ENCODE measurements at regions not wholly inside any gene's neighbourhood (a gene's known extent, or its start where the extent isn't known, plus 50 kb on each side); places are given as distances from the start of the nearest gene placed in this dataset.

DNA sequence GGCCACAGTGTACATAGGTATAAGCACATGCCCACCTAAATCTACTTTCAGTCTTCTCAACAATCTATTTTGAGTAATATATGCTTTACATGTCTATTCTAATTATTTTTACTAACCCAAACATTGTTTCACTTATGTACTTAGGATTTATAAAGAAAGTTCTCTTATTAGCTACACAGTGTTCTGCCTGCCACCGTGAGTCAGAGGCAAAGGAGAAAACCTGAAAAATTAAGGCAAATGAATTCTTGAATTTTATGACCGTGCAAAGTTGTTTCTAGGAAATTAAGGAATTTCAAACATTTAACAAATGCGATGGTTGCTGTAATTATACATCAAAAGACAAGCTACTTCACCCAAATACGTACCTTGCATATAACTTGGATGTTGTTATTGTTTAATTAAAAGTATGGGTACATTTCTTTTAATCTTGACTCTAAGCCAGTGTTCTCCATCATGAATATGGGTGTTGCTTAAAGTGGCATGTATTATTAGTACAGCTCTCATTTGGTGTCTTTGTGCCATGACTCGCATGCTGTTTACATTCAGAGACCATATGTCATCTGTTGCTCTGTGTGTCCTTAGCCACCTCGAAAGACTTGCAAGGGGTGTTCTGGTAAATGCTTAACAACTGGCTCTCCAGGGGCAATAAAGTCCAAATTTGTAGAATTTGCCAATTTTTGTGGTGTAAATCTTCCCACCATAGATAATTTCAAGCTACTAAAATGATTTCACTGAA is 154.3 kb upstream of the FN1 start (continued):
- TF ChIP-seq FOXA3 (CRISPR knock-in tag; IDR thresholded peaks at IDR 0.05), result peak; percentile 80
- no peak for TF ChIP-seq PAX8 (CRISPR knock-in tag; IDR thresholded peaks at IDR 0.05; ENCODE audit: borderline replicate concordance)

DNA sequence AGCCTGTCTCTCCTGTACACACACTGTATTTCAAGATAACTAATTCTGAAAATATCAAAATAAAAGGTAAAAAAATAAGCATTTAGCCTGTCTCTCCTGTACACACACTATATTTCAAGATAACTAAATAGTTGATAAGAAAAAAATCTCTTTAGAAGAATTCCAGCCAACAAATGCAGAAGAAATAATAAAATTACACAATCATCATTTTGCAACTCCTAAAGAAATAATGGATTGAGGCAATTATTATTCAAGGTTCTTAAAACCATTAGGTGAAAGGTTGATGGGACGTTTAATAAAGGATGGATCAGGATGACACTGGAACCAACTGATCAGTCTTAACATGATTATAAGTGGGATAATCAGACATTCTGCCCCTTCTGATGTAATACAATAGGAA is 148.0 kb upstream of the FN1 start:
- Histone ChIP-seq H3K9me3 (ENCODE audit: low read length) (no peaks in the 10 kb centered on the region), H2AFZ (ENCODE audit: low read length) (no peak overlapping the region), H3K79me2 (ENCODE audit: insufficient read depth, low read length) (no peaks in the 10 kb centered on the region), H3K4me2 (ENCODE audit: low read depth, low read length) (no peak overlapping the region), H3K4me3 (replicated peaks in 1 of 3; ENCODE audit: insufficient read depth in 1 of 3, low read depth in 2 of 3, low read length in 3 of 3) (no peak overlapping the region), H3K27ac (ENCODE audit: extremely low read length, insufficient read depth, low read length) (no peak overlapping the region), H3K9ac (ENCODE audit: insufficient read depth, low read depth, low read length) (no peak overlapping the region), H3K4me1 (ENCODE audit: insufficient read depth, low read length) (peaks cover 9% of the 10 kb centered on the region; the same call in 1 of the 2 replicates), H4K20me1 (ENCODE audit: insufficient read depth, low read length) (no peaks in the 10 kb centered on the region), H3K27me3 (ENCODE audit: control insufficient read depth in 1 of 2, insufficient read depth in 2 of 2, low read length in 2 of 2) (no peaks in the 10 kb centered on the region), H3K36me3 (replicated peaks in 1 of 2; ENCODE audit: control insufficient read depth in 1 of 2, insufficient read depth in 2 of 2, low read length in 2 of 2) (no peaks in the 10 kb centered on the region)
- intact Hi-C loops (cut with micrococcal nuclease; ENCODE audit: unreplicated experiment) (no loop called here), in situ Hi-C loops (cut with HindIII; ENCODE audit: extremely low pct_ligation_motif_present, low pct_unique_long_range_greater_than_20kb) (no loop called here)
- 93% methylated on average over 1 of the region's 1 CpG for WGBS (ENCODE audit: low lambda C conversion rate)
- ATAC-seq (no peak), DNase-seq (ENCODE audit: low spot score) (no peak), FAIRE-seq (no peak)
- BruUV-seq (replicated peaks), result no TSS peak
- CTCF ChIA-PET (ENCODE audit: low intra/inter-chr PET ratio, low total read pairs), result no interaction called here
- POLR2A ChIA-PET, result no interaction called here
- TF ChIP-seq KDM3A (CRISPR knock-in tag; IDR thresholded peaks at IDR 0.05; ENCODE audit: low read depth) (no peak), CEBPB (IDR thresholded peaks at IDR 0.05; ENCODE audit: borderline replicate concordance, low read depth, low read length) (0 out of 2 replicates have a peak, but pooled peaks have one; percentile 12)

DNA sequence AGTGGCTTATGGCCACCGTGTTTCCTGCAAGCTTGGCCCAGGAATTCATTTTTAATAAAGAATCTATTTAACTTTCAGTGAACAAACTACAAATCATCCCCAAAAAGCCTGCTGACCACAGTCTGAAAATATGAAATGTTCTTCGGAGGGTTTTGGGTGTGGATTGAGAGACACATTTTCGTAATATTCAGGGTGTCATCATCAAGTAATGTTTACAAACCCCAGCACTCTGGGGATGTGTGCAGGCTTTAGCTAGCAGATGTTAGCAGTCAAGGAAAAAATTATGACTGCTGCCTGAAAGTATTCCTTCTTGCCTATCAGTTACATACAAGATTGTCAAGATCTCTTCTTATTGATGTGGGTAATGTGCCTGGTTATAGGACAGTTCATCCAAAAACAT is 143.9 kb upstream of the FN1 start:
- Histone ChIP-seq H3K9ac (ENCODE audit: insufficient read depth, low read depth, low read length) (no peak overlapping the region), H4K20me1 (ENCODE audit: insufficient read depth, low read length) (no peaks in the 10 kb centered on the region), H3K79me2 (ENCODE audit: insufficient read depth, low read length) (no peaks in the 10 kb centered on the region), H3K27ac (ENCODE audit: extremely low read length, insufficient read depth, low read length) (no peak overlapping the region), H3K9me3 (ENCODE audit: low read length) (no peaks in the 10 kb centered on the region), H3K36me3 (replicated peaks in 1 of 2; ENCODE audit: control insufficient read depth in 1 of 2, insufficient read depth in 2 of 2, low read length in 2 of 2) (no peaks in the 10 kb centered on the region), H3K4me3 (replicated peaks in 1 of 3; ENCODE audit: insufficient read depth in 1 of 3, low read depth in 2 of 3, low read length in 3 of 3) (no peak overlapping the region), H3K4me1 (ENCODE audit: insufficient read depth, low read length) (peaks cover 9% of the 10 kb centered on the region; the same call in 1 of the 2 replicates), H3K4me2 (ENCODE audit: low read depth, low read length) (no peak overlapping the region), H2AFZ (ENCODE audit: low read length) (peak overlapping the region; percentile 1), H3K27me3 (ENCODE audit: control insufficient read depth in 1 of 2, insufficient read depth in 2 of 2, low read length in 2 of 2) (no peaks in the 10 kb centered on the region)
- WGBS (ENCODE audit: low lambda C conversion rate), result 41% methylated on average over 3 of the region's 3 CpGs
- peak; percentile 35; the same call in 1 of the 3 replicates for ATAC-seq
- in situ Hi-C loops (cut with HindIII; ENCODE audit: extremely low pct_ligation_motif_present, low pct_unique_long_range_greater_than_20kb) (no loop called here), intact Hi-C loops (cut with micrococcal nuclease; ENCODE audit: unreplicated experiment) (no loop called here)
- no TSS peak for BruUV-seq (replicated peaks)
- CTCF ChIA-PET (ENCODE audit: low intra/inter-chr PET ratio, low total read pairs), result no interaction called here
- TF ChIP-seq, protein P1, sequence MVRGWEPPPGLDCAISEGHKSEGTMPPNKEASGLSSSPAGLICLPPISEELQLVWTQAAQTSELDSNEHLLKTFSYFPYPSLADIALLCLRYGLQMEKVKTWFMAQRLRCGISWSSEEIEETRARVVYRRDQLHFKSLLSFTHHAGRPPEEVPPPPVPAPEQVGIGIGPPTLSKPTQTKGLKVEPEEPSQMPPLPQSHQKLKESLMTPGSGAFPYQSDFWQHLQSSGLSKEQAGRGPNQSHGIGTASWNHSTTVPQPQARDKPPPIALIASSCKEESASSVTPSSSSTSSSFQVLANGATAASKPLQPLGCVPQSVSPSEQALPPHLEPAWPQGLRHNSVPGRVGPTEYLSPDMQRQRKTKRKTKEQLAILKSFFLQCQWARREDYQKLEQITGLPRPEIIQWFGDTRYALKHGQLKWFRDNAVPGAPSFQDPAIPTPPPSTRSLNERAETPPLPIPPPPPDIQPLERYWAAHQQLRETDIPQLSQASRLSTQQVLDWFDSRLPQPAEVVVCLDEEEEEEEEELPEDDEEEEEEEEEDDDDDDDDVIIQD (CRISPR knock-in tag; IDR thresholded peaks at IDR 0.05; ENCODE audit: low read depth), result 0 out of 2 replicates have a peak, but pooled peaks have one; percentile 19
- TF ChIP-seq RORA (CRISPR knock-in tag; IDR thresholded peaks at IDR 0.05), result no peak
- TF ChIP-seq HIVEP1 (CRISPR knock-in tag; IDR thresholded peaks at IDR 0.05), result no peak
- TF ChIP-seq, protein P2, sequence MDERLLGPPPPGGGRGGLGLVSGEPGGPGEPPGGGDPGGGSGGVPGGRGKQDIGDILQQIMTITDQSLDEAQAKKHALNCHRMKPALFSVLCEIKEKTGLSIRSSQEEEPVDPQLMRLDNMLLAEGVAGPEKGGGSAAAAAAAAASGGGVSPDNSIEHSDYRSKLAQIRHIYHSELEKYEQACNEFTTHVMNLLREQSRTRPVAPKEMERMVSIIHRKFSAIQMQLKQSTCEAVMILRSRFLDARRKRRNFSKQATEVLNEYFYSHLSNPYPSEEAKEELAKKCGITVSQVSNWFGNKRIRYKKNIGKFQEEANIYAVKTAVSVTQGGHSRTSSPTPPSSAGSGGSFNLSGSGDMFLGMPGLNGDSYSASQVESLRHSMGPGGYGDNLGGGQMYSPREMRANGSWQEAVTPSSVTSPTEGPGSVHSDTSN (CRISPR knock-in tag; IDR thresholded peaks at IDR 0.05), result 0 out of 2 replicates have a peak, but pooled peaks have one; percentile 13
- TF ChIP-seq, protein P3, sequence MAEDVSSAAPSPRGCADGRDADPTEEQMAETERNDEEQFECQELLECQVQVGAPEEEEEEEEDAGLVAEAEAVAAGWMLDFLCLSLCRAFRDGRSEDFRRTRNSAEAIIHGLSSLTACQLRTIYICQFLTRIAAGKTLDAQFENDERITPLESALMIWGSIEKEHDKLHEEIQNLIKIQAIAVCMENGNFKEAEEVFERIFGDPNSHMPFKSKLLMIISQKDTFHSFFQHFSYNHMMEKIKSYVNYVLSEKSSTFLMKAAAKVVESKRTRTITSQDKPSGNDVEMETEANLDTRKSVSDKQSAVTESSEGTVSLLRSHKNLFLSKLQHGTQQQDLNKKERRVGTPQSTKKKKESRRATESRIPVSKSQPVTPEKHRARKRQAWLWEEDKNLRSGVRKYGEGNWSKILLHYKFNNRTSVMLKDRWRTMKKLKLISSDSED (CRISPR knock-in tag; IDR thresholded peaks at IDR 0.05), result no peak
- TF ChIP-seq ZNF34 (CRISPR knock-in tag; IDR thresholded peaks at IDR 0.05; ENCODE audit: borderline replicate concordance), result no peak
- POLR2A ChIA-PET, result no interaction called here
- peak; percentile 13 for DNase-seq (ENCODE audit: low spot score)
- no peak for FAIRE-seq

Data from HepG2 (cell line).